HG03432 (cell line): ENCODE measurements at regions not wholly inside any gene's neighbourhood (a gene's known extent, or its start where the extent isn't known, plus 50 kb on each side); places are given as distances from the start of the nearest gene placed in this dataset.
A peak's percentile ranks its signal among the peaks of the same experiment; 100 is the strongest.

Experiments
- ATAC-seq: cut with Tn5 transposase; IDR thresholded peaks from one replicate; pipeline ENCODE4 v1.9.1; 2021; ENCODE audit warnings: mild to moderate bottlenecking, moderate library complexity; ENCODE audit not compliant: unreplicated experiment

DNA sequence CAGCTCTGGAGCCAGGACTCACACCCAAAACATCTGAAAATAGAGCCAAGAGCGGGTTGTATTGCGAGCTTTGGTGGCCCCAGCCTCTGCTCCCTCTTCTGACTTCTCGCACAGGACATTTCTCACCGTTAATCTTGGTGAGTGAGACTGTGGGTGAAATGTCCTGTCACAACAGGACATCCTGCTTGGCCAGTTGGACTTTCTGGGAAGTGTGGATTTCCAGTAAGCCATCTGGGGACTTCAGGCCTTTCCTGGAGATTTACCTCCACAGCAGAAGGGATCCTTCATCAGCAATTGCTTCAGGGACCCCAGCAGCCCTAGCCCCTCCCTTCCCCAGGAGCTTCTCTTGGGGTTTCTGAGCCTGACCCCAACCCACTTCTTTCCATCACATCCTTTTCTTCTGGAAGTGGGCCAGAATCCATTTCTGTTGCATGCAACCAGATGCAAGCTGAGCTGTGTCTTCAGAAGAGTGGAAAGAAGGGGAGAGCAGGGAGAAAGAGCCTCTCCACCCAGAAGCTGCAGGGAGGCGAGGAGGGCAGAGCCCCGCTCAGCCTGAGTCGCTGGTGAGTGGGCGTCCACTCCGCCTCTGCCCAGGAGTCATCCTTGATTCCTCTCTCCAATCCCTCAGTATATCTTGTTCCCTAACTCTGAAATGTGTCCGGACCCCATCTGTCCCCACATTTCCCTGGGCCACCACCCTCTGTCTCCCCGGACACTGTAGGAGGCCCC lies 50.3 kb upstream of the GADD45G start:
- ATAC-seq: no peak

DNA sequence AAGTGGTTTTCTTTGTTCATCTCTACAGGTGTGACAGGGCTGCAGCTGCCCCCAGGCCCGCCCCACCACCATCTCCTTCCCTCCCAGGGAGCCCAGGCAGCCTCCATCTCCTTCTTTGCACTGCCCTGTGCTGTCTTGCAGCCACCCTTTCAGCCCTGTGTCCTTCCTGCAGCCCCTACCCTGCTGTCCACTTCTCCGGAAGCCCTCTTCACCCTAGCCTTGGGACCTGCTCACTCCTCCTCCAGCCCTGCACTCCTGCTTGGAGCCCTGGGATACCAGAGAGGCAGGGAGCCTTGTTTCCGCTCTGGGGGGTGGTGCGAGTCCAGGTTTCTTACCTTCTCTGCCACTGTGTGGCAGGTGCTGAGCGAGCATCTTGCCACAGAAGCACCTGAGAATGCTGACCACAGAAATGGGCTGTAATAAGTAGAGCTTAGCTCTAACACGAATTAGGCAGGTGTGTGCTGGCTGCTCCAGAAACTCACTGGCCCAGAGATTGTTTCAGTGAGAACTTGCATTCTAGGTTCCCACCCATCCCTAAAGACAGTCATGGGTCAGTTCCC lies 51.3 kb upstream of the GADD45G start:
- ATAC-seq: no peak

DNA sequence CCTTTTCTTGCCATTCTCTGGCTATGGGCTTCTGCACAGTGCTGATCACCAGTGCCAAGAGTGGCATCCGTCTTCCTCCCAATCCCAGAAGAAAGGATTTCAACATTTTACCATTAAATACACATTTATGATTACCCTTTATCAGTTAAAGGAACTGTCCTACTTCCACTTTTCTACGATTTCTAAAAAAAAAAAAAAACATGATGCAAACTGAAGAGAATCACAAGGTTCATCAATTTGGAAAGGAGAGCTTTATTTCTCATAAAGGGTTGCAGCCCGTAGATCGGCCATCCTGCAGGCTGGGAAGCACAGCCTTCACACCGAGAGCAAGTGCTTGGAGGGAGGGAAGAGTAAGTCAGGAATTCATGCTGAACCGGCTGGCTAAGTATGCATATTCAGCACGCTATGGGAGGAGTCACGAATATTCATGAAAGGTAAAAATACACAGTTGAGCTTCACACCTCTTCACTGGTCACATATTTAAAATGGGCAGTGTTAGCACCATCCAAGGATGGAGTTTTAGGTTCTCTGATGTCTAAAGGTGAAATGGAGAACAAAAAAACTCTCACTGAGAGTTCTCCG lies 52.5 kb upstream of the SEMA4D start:
- no peak for ATAC-seq

DNA sequence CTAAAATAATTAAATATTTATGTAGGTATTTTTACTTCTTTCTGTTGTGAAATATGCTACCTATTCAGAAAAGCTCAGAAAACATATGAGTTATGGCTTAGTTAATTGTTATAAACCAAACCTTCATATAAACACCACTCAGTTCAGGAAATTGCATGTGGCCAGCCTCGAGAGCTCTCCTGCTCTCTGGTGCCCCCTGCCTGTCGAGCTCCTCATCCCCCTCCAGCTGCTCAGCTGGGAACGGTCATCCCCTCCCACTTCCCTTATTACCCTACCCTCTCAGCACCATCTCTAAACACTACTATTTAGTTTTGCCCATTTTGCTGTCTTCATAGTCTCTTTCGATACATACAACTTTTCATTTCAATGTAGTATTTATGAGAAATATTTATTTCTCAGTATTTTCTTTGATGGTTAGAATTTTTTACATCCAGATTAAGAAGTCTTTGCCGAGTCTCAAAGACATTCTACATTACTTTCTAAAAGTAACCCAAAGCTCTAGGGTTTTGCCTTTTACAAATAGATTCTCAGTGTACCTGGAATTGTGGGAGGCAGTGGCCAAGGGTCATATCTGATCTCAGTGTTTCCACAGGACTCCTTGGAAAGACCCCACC lies 51.2 kb upstream of the SEMA4D start:
- peak; percentile 82 for ATAC-seq

DNA sequence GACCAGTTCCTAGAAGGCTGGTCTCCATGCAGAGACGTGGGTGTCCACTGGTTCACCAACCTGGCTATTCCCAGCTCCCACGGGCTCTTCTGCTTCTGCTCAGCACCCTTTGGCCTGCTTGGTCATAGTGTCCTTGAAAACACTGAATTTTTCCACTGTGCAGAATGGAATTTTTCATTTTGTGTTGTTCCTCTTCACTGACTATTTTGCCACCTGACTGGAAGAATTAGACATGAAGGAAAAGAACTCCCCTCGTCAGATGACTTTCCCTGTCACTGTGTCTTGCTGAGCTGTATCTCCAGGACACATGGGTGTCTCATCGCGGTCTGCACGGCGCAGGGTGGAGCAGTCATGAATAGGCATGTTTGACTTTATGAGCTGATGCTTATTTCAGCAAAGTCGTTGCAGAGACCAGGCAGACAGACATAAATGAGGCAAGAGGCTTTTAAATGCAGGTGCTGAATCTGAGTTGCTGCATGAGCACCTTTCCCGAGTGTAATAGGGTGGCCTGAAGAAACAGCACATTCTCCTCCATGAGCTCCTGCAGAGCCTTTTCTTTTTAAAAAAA lies 50.2 kb upstream of the SEMA4D start:
- no peak for ATAC-seq
